ENCODE measurements at regions not wholly inside any gene's neighbourhood (a gene's known extent, or its start where the extent isn't known, plus 50 kb on each side); places are given as distances from the start of the nearest gene placed in this dataset.

- Histone ChIP-seq H3K27me3 (ENCODE audit: control insufficient read depth, extremely low read depth, insufficient read depth, low read length) (no peaks in the 10 kb centered on the region), H3K79me2 (ENCODE audit: control insufficient read depth, insufficient read depth, low read length) (no peaks in the 10 kb centered on the region), H3K4me2 (ENCODE audit: control insufficient read depth, extremely low read depth, insufficient read depth, low read depth, low read length) (no peak overlapping the region), H3K9ac (ENCODE audit: control insufficient read depth, extremely low read depth, insufficient read depth, low read length) (no peak overlapping the region), H3K27ac (ENCODE audit: control insufficient read depth, insufficient read depth, low read length) (no peak overlapping the region), H3K4me1 (ENCODE audit: control insufficient read depth, extremely low read depth, insufficient read depth, low read length) (no peaks in the 10 kb centered on the region), H2AFZ (ENCODE audit: control insufficient read depth, low read length) (no peak overlapping the region), H3K36me3 (ENCODE audit: control insufficient read depth in 2 of 2, extremely low read depth in 1 of 2, insufficient read depth in 2 of 2, low read length in 2 of 2) (no peaks in the 10 kb centered on the region), H3K9me3 (ENCODE audit: control insufficient read depth, low read depth, low read length) (no peaks in the 10 kb centered on the region), H3K9me1 (ENCODE audit: control insufficient read depth, extremely low read depth, insufficient read depth, low read length) (no peaks in the 10 kb centered on the region), H4K20me1 (ENCODE audit: control insufficient read depth, extremely low read depth, insufficient read depth, low read length) (no peaks in the 10 kb centered on the region), H3K4me3 (ENCODE audit: control insufficient read depth in 2 of 3, extremely low read depth in 1 of 3, insufficient read depth in 2 of 3, low read depth in 1 of 3, low read length in 3 of 3) (no peak overlapping the region)
- no peak for FAIRE-seq
- dilution Hi-C loops (cut with MboI; ENCODE audit: extremely low pct_ligation_motif_present, low sequenced_read_pairs), result no loop called here
- no peak for DNase-seq (ENCODE audit: low read depth, low spot score)
- no peak for TF ChIP-seq EZH2 (IDR thresholded peaks at IDR 0.05; ENCODE audit: low read length)
- no peak for TF ChIP-seq CTCF (optimal IDR thresholded peaks at IDR 0.05 in 1 of 3, IDR thresholded peaks at IDR 0.05 in 1 of 3, conservative IDR thresholded peaks at IDR 0.05 in 1 of 3; ENCODE audit: extremely low read depth in 1 of 3, insufficient read depth in 2 of 3, low read length in 3 of 3)
Measured at GRCh38 chr4:165666836-165667235, 206.2 kb upstream of the TLL1 start.

- no peak for FAIRE-seq
- dilution Hi-C loops (cut with MboI; ENCODE audit: extremely low pct_ligation_motif_present, low sequenced_read_pairs), result no loop called here
Measured at GRCh38 chr4:165667969-165668368, 205.1 kb upstream of the TLL1 start.

More at GRCh38 chr4:165667969-165668368, 205.1 kb upstream of the TLL1 start:
- Histone ChIP-seq H3K4me3 (ENCODE audit: control insufficient read depth in 2 of 3, extremely low read depth in 1 of 3, insufficient read depth in 2 of 3, low read depth in 1 of 3, low read length in 3 of 3) (no peak overlapping the region), H3K4me2 (ENCODE audit: control insufficient read depth, extremely low read depth, insufficient read depth, low read depth, low read length) (no peak overlapping the region), H3K9me1 (ENCODE audit: control insufficient read depth, extremely low read depth, insufficient read depth, low read length) (no peaks in the 10 kb centered on the region), H3K79me2 (ENCODE audit: control insufficient read depth, insufficient read depth, low read length) (no peaks in the 10 kb centered on the region), H3K4me1 (ENCODE audit: control insufficient read depth, extremely low read depth, insufficient read depth, low read length) (no peaks in the 10 kb centered on the region), H3K27ac (ENCODE audit: control insufficient read depth, insufficient read depth, low read length) (no peak overlapping the region), H2AFZ (ENCODE audit: control insufficient read depth, low read length) (no peak overlapping the region), H3K27me3 (ENCODE audit: control insufficient read depth, extremely low read depth, insufficient read depth, low read length) (no peaks in the 10 kb centered on the region), H3K9ac (ENCODE audit: control insufficient read depth, extremely low read depth, insufficient read depth, low read length) (no peak overlapping the region), H3K9me3 (ENCODE audit: control insufficient read depth, low read depth, low read length) (no peaks in the 10 kb centered on the region), H4K20me1 (ENCODE audit: control insufficient read depth, extremely low read depth, insufficient read depth, low read length) (no peaks in the 10 kb centered on the region), H3K36me3 (ENCODE audit: control insufficient read depth in 2 of 2, extremely low read depth in 1 of 2, insufficient read depth in 2 of 2, low read length in 2 of 2) (no peaks in the 10 kb centered on the region)
- no peak for DNase-seq (ENCODE audit: low read depth, low spot score)
- TF ChIP-seq CTCF (optimal IDR thresholded peaks at IDR 0.05 in 1 of 3, IDR thresholded peaks at IDR 0.05 in 1 of 3, conservative IDR thresholded peaks at IDR 0.05 in 1 of 3; ENCODE audit: extremely low read depth in 1 of 3, insufficient read depth in 2 of 3, low read length in 3 of 3), result no peak
- TF ChIP-seq EZH2 (IDR thresholded peaks at IDR 0.05; ENCODE audit: low read length), result no peak
